ENCODE measurements at regions not wholly inside any gene's neighbourhood (a gene's known extent, or its start where the extent isn't known, plus 50 kb on each side); places are given as distances from the start of the nearest gene placed in this dataset.

DNA sequence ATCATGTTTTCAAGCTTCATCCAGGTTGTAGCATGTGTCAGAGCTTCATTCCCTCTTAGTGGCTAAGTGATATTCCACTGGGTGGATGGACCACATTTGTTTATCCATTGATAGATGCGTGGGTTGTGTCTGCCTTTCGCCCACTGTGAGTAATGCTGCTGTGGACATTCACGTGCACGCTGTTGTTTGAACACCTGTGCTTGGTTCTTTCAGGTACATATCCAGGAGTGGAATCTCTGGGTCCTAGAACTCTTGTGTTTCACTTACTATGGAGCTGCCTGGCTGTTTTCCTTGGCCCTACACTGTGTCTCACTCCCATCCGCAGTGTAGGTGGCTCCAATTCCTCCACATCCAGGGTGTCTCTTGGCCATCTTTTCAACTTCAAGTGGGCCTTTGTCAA lies 224.2 kb downstream of the C16orf95 start:
- no peak for DNase-seq
- H3K9ac ChIP-seq (ENCODE audit: low read length): no peak overlapping the region
- no peaks in the 10 kb centered on the region for H3F3A ChIP-seq (ENCODE audit: insufficient read depth, low read length)
- no peak overlapping the region for H2AFZ ChIP-seq (ENCODE audit: low read length)
- no peak overlapping the region for H3K4me3 ChIP-seq (ENCODE audit: low read length)
- no peaks in the 10 kb centered on the region for H3K36me3 ChIP-seq (replicated peaks; ENCODE audit: insufficient read depth, low read length)
- no peaks in the 10 kb centered on the region for H3K79me2 ChIP-seq (ENCODE audit: low read length)
- H3K9me3 ChIP-seq (replicated peaks; ENCODE audit: insufficient read depth, low read length): no peaks in the 10 kb centered on the region
- no peak overlapping the region for H3K27ac ChIP-seq (ENCODE audit: low read length)
- H4K20me1 ChIP-seq (ENCODE audit: insufficient read depth, low read length): no peaks in the 10 kb centered on the region
- H3K27me3 ChIP-seq (replicated peaks; ENCODE audit: insufficient read depth, low read length): 0 out of 2 replicates have a peak, but pooled peaks cover 4% of the 10 kb centered on the region
- H3K4me1 ChIP-seq (ENCODE audit: low read length): no peaks in the 10 kb centered on the region
- no peak overlapping the region for H3K4me2 ChIP-seq (ENCODE audit: low read depth, low read length)
- H3K9me2 ChIP-seq (replicated peaks; ENCODE audit: insufficient read depth, low read length): no peaks in the 10 kb centered on the region
- TF ChIP-seq EZH2phosphoT487 (IDR thresholded peaks at IDR 0.05; ENCODE audit: low read length) (no peak), EZH2 (optimal IDR thresholded peaks at IDR 0.05; ENCODE audit: low read depth, low read length) (no peak)
- TF ChIP-seq, protein P1, sequence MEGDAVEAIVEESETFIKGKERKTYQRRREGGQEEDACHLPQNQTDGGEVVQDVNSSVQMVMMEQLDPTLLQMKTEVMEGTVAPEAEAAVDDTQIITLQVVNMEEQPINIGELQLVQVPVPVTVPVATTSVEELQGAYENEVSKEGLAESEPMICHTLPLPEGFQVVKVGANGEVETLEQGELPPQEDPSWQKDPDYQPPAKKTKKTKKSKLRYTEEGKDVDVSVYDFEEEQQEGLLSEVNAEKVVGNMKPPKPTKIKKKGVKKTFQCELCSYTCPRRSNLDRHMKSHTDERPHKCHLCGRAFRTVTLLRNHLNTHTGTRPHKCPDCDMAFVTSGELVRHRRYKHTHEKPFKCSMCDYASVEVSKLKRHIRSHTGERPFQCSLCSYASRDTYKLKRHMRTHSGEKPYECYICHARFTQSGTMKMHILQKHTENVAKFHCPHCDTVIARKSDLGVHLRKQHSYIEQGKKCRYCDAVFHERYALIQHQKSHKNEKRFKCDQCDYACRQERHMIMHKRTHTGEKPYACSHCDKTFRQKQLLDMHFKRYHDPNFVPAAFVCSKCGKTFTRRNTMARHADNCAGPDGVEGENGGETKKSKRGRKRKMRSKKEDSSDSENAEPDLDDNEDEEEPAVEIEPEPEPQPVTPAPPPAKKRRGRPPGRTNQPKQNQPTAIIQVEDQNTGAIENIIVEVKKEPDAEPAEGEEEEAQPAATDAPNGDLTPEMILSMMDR (IDR thresholded peaks at IDR 0.05; ENCODE audit: low read length): no peak

DNA sequence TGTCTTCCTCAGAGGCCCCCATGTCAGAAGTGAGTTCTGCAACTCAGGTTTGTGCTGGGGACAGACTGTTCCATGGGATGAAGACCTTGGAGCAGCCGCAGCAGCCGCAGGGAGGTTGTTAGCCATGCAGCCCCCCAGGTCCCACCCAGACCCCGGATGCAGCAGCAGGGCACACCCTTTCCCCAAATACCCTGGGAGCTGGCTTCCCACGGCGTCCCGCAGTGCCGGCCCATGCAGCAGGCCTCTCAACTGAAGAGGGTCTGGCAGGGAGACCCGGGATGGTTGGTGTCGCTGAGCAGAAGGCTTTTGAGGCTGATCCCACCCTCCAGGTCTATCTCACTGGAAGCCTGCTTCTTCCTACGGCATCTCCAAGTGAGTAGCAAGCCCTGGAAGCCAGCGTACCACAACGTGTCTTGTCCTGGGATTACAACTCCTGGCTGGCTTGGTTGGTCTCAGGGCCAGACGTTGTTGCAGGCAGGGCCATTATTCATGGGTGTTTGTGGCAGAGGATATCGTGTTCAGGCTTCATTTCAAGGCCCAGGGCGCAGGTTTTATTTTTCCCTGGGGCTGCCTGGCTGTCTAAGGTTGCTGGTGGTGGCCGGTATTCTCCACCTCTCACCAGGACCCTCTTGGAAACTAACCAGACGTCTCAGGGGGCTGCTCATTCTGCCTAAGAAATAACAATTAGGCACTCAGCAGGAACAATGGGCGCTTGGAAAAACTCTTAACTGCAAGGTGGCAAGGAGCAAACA lies 223.2 kb downstream of the C16orf95 start:
- Histone ChIP-seq H4K20me1 (ENCODE audit: insufficient read depth, low read length) (no peaks in the 10 kb centered on the region), H3K9me3 (replicated peaks; ENCODE audit: insufficient read depth, low read length) (no peaks in the 10 kb centered on the region), H3K4me3 (ENCODE audit: low read length) (no peak overlapping the region), H3K79me2 (ENCODE audit: low read length) (no peaks in the 10 kb centered on the region), H2AFZ (ENCODE audit: low read length) (no peak overlapping the region), H3F3A (ENCODE audit: insufficient read depth, low read length) (no peaks in the 10 kb centered on the region), H3K4me1 (ENCODE audit: low read length) (no peaks in the 10 kb centered on the region), H3K36me3 (replicated peaks; ENCODE audit: insufficient read depth, low read length) (no peaks in the 10 kb centered on the region), H3K4me2 (ENCODE audit: low read depth, low read length) (no peak overlapping the region), H3K9me2 (replicated peaks; ENCODE audit: insufficient read depth, low read length) (no peaks in the 10 kb centered on the region), H3K9ac (ENCODE audit: low read length) (no peak overlapping the region), H3K27me3 (replicated peaks; ENCODE audit: insufficient read depth, low read length) (0 out of 2 replicates have a peak, but pooled peaks cover 4% of the 10 kb centered on the region), H3K27ac (ENCODE audit: low read length) (no peak overlapping the region)
- TF ChIP-seq EZH2phosphoT487 (IDR thresholded peaks at IDR 0.05; ENCODE audit: low read length) (no peak), EZH2 (optimal IDR thresholded peaks at IDR 0.05; ENCODE audit: low read depth, low read length) (no peak)
- TF ChIP-seq, protein P1 (IDR thresholded peaks at IDR 0.05; ENCODE audit: low read length): no peak
- no peak for DNase-seq

DNA sequence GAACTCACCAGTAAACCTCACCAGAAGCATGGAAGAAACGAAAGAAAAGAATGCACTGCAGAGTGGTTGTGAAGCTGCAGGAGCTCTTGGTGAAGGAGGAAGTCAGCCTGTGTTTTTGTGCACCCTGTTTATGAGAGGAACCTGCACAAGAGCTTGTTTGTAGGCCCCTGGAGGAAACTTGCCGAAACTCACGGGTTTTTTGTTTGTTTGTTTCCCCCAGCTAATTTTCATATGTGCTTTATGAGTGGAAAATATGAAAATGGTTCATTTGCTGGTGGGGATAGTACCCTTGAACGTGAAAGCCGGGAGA lies 222.7 kb downstream of the C16orf95 start:
- DNase-seq: no peak
- no peak overlapping the region for H3K27ac ChIP-seq (ENCODE audit: low read length)
- no peak overlapping the region for H3K4me3 ChIP-seq (ENCODE audit: low read length)
- H2AFZ ChIP-seq (ENCODE audit: low read length): no peak overlapping the region
- no peaks in the 10 kb centered on the region for H3K36me3 ChIP-seq (replicated peaks; ENCODE audit: insufficient read depth, low read length)
- H3K79me2 ChIP-seq (ENCODE audit: low read length): no peaks in the 10 kb centered on the region
- H3K4me2 ChIP-seq (ENCODE audit: low read depth, low read length): no peak overlapping the region
- H3K9me2 ChIP-seq (replicated peaks; ENCODE audit: insufficient read depth, low read length): no peaks in the 10 kb centered on the region
- H3K9me3 ChIP-seq (replicated peaks; ENCODE audit: insufficient read depth, low read length): no peaks in the 10 kb centered on the region
- TF ChIP-seq EZH2phosphoT487 (IDR thresholded peaks at IDR 0.05; ENCODE audit: low read length): no peak
- TF ChIP-seq, protein P1 (IDR thresholded peaks at IDR 0.05; ENCODE audit: low read length): no peak
- no peak for TF ChIP-seq EZH2 (optimal IDR thresholded peaks at IDR 0.05; ENCODE audit: low read depth, low read length)
- H3K9ac ChIP-seq (ENCODE audit: low read length): no peak overlapping the region
- no peaks in the 10 kb centered on the region for H3K4me1 ChIP-seq (ENCODE audit: low read length)
- no peaks in the 10 kb centered on the region for H4K20me1 ChIP-seq (ENCODE audit: insufficient read depth, low read length)
- H3K27me3 ChIP-seq (replicated peaks; ENCODE audit: insufficient read depth, low read length): 0 out of 2 replicates have a peak, but pooled peaks cover 4% of the 10 kb centered on the region
- H3F3A ChIP-seq (ENCODE audit: insufficient read depth, low read length): no peaks in the 10 kb centered on the region
